ENCODE measurements at regions not wholly inside any gene's neighbourhood (a gene's known extent, or its start where the extent isn't known, plus 50 kb on each side); places are given as distances from the start of the nearest gene placed in this dataset.

DNA sequence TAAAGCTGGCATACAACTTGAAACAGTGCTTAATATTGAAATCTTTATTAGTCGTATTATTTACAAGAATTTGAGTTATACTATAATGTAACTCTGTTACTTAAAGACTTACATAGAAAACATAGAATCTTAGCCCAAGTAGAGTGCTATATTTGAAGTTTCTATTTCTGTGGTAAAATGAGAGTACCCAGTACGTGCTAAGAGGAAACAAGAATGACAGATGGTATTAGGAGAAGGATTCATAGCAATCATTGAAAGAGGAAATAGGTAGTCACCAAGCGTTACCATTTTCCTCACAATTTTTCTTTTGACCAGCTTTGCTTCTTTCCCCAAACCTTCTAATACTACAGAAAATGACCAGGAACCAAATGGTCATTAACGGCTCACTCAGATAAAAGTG is 412.1 kb upstream of the GRIA3 start:
- no peak for TF ChIP-seq SMARCA5 (IDR thresholded peaks at IDR 0.05)
- no peak for TF ChIP-seq FOS (IDR thresholded peaks at IDR 0.05; ENCODE audit: borderline replicate concordance, extremely low read depth, insufficient read length)
- no peak for TF ChIP-seq CREB1 (IDR thresholded peaks at IDR 0.05; ENCODE audit: low read depth)
- TF ChIP-seq ETV6 (conservative IDR thresholded peaks at IDR 0.05 in 1 of 2, IDR thresholded peaks at IDR 0.05 in 1 of 2; ENCODE audit: borderline replicate concordance in 1 of 2, low read depth in 1 of 2) = no peak
- TF ChIP-seq EZH2 (IDR thresholded peaks at IDR 0.05; ENCODE audit: borderline replicate concordance, control insufficient read depth, low read depth, low read length) = no peak
- TF ChIP-seq POLR2A (IDR thresholded peaks at IDR 0.05; ENCODE audit: low read depth, low read length) = no peak
- no peak for TF ChIP-seq BACH1 (IDR thresholded peaks at IDR 0.05; ENCODE audit: borderline replicate concordance)
- no peak for TF ChIP-seq TCF12 (IDR thresholded peaks at IDR 0.05; ENCODE audit: low read depth, low read length)
- TF ChIP-seq BCL3 (IDR thresholded peaks at IDR 0.05; ENCODE audit: borderline replicate concordance, insufficient read depth, low read depth, low read length, poor library complexity, severe bottlenecking) = no peak
- no peak for TF ChIP-seq RFX5 (IDR thresholded peaks at IDR 0.05; ENCODE audit: low read depth, low read length)
- TF ChIP-seq MEF2A (IDR thresholded peaks at IDR 0.05; ENCODE audit: insufficient read depth, low read depth, low read length) = no peak
- no peak for TF ChIP-seq TBL1XR1 (IDR thresholded peaks at IDR 0.05; ENCODE audit: low read depth, low read length)
- no peak for TF ChIP-seq HSF1 (IDR thresholded peaks at IDR 0.05; ENCODE audit: low read depth, low read length)

Measured in GM12878 (cell line).